Chondrocyte (in vitro differentiated cells): ENCODE measurements at regions not wholly inside any gene's neighbourhood (a gene's known extent, or its start where the extent isn't known, plus 50 kb on each side); places are given as distances from the start of the nearest gene placed in this dataset.
"Not testable (repeated sequence)": the region's sequence is repeated elsewhere in the genome, so short reads cannot be mapped to it uniquely, and the experiment has no call there.

Experiments
- DNase-seq: peaks from one replicate; pipeline ENCODE4 v3.0.0; 2021; ENCODE audit warnings: mixed read lengths, low spot score
- H3K27ac Mint-ChIP-seq: one replicate; pipeline ENCODE4 v1.8.0; 2021; ENCODE audit warnings: mild to moderate bottlenecking, moderate library complexity, mixed read lengths; ENCODE audit not compliant: unreplicated experiment
- H3K27me3 Mint-ChIP-seq: 2 replicates; pipeline ENCODE4 v1.8.0; 2021; ENCODE audit warnings: low read depth, mixed read lengths
- H3K36me3 Mint-ChIP-seq: 2 replicates; pipeline ENCODE4 v1.8.0; 2021; ENCODE audit warnings: low read depth, mixed read lengths
- H3K4me1 Mint-ChIP-seq: 2 replicates; pipeline ENCODE4 v1.8.0; 2021; ENCODE audit warnings: low read depth, mild to moderate bottlenecking, mixed read lengths
- H3K4me3 Mint-ChIP-seq: one replicate; pipeline ENCODE4 v1.8.0; 2021; ENCODE audit warnings: mild to moderate bottlenecking, moderate library complexity, mixed read lengths; ENCODE audit not compliant: unreplicated experiment
- H3K9me3 Mint-ChIP-seq: 2 replicates; pipeline ENCODE4 v1.8.0; 2021; ENCODE audit warnings: low read depth, mixed read lengths
- TF ChIP-seq, protein P1 (sequence below): fragments of 200-600 bp; sonication (generic); IDR thresholded peaks from 2 replicates; pipeline ENCODE4 v1.5.0; 2021; ENCODE audit warnings: antibody characterized with exemption, mild to moderate bottlenecking, moderate library complexity

DNA sequence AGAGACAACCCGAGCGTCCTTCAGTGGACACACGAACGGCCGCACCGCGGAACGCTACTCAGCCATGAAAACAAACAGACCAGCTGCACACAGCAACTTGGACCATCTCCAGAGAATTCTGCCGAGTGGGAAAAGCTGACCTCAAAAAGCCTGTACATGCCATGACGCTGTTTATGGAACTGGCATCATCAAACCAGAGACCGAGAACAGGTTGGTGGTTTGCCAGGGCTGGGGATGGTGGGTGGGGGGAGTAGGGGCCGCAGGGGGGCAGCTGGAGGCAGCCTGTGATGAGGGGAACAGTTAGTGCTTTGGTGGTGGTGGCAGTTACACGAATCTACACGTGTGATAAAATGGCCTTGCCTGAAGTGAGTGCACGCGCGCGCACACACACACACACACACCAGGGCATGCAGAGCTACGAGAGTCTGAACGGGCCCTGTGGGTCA, 169.8 kb downstream of the LAT start:
- Mint-ChIP-seq H3K27ac (peak overlapping the region; percentile 45), H3K4me3 (no peak overlapping the region), H3K27me3 (peaks cover 2% of the 10 kb centered on the region), H3K9me3 (no peaks in the 10 kb centered on the region), H3K4me1 (peaks cover 32% of the 10 kb centered on the region), H3K36me3 (no peaks in the 10 kb centered on the region)
- TF ChIP-seq, protein P1, sequence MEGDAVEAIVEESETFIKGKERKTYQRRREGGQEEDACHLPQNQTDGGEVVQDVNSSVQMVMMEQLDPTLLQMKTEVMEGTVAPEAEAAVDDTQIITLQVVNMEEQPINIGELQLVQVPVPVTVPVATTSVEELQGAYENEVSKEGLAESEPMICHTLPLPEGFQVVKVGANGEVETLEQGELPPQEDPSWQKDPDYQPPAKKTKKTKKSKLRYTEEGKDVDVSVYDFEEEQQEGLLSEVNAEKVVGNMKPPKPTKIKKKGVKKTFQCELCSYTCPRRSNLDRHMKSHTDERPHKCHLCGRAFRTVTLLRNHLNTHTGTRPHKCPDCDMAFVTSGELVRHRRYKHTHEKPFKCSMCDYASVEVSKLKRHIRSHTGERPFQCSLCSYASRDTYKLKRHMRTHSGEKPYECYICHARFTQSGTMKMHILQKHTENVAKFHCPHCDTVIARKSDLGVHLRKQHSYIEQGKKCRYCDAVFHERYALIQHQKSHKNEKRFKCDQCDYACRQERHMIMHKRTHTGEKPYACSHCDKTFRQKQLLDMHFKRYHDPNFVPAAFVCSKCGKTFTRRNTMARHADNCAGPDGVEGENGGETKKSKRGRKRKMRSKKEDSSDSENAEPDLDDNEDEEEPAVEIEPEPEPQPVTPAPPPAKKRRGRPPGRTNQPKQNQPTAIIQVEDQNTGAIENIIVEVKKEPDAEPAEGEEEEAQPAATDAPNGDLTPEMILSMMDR, result no peak
- no peak for DNase-seq

DNA sequence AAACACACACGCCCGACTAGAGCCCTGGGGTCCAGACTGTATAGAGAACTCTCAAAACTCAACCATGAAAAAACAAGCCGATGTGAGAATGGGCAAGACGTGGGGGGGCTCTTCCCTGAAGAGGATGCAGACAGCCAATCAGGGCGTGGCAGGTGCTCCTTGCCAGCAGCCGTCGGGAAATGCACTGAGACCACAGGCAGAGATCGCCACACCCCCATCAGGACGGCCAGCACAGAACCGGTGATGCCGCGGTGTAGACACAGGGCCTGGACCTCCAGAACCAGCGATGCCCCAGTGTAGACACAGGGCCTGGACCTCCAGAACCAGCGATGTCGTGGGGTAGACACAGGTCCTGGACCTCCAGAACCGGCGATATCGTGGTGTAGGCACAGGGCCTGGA, 169.2 kb downstream of the LAT start:
- Mint-ChIP-seq H3K9me3 (no peaks in the 10 kb centered on the region), H3K4me3 (no peak overlapping the region), H3K36me3 (no peaks in the 10 kb centered on the region), H3K4me1 (peaks cover 27% of the 10 kb centered on the region), H3K27ac (no peak overlapping the region), H3K27me3 (peaks cover 2% of the 10 kb centered on the region)
- TF ChIP-seq, protein P1, result no peak
- DNase-seq, result no peak

DNA sequence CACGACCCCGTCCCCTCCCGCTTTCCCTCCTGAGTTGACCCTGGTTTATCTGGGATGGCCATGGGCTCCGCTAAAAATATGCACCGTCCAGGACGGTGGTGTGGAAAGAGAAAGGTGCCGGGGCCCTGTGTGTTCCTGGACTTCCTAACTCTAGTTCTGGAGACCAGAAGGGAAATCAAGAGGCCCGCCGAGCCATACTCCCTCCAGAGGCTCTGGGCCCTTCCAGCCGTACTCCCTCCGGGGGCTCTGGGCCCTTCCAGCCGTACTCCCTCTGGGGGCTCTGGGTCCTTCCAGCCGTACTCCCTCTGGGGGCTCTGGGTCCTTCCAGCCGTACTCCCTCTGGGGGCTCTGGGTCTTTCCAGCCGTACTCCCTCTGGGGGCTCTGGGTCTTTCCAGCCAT, 168.5 kb downstream of the LAT start:
- not testable (repeated sequence) for DNase-seq, H3K27me3 Mint-ChIP-seq

DNA sequence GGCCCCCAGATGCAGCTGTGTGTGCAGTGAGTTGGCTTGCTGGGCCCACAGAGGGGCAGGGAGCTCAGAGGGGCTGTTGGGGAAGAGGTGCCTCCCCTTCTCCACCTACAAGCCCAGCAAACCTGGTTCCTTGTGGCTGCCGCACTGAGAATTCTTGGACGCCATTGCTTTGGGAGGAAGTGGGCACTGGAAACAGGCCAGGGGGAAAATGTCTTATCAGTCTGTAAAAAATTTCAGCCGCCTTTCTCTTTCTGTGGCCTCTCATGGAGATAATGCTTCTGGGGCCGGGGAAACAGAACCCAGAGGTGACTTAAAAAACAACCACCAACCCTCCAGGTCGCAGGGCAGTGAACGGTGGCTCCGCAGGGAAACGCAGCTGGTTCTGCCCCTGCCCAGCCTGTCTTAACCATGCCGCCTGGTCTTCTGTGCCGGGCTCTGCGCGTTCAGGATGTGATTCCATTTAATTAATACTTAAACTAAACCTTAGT, 167.7 kb downstream of the LAT start:
- H3K27me3 Mint-ChIP-seq, DNase-seq, H3K9me3 Mint-ChIP-seq, H3K36me3 Mint-ChIP-seq, H3K27ac Mint-ChIP-seq, H3K4me3 Mint-ChIP-seq: not testable (repeated sequence)
- peaks cover 24% of the 10 kb centered on the region for H3K4me1 Mint-ChIP-seq

More for the DNA sequence above, 168.5 kb downstream of the LAT start:
- peaks cover 27% of the 10 kb centered on the region for H3K4me1 Mint-ChIP-seq
- not testable (repeated sequence) for H3K36me3 Mint-ChIP-seq, H3K9me3 Mint-ChIP-seq, H3K4me3 Mint-ChIP-seq, H3K27ac Mint-ChIP-seq

DNA sequence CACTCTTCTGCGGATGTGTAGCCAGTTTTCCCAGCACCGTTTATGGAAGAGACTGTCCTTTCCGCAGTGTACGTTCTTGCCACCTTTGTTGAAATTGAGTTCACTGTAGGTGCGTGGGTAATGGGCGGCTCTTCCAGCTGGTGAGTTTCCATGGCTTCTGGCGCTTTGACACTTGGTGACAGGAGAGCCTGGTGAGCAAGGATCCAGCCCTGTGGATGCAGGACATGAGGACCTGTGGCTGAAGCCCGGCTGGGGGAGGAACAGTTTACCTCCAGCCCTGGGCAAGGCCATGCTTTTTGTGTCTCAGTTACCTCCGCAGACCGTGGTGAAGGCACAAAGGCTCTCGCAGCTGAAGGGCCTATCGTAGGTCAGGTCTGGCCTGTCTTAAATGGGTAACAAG, 166.5 kb downstream of the LAT start:
- Mint-ChIP-seq H3K9me3 (no peaks in the 10 kb centered on the region), H3K36me3 (no peaks in the 10 kb centered on the region), H3K4me3 (no peak overlapping the region), H3K27ac (no peak overlapping the region), H3K27me3 (peaks cover 2% of the 10 kb centered on the region), H3K4me1 (peaks cover 11% of the 10 kb centered on the region)
- TF ChIP-seq, protein P1, result no peak
- no peak for DNase-seq

DNA sequence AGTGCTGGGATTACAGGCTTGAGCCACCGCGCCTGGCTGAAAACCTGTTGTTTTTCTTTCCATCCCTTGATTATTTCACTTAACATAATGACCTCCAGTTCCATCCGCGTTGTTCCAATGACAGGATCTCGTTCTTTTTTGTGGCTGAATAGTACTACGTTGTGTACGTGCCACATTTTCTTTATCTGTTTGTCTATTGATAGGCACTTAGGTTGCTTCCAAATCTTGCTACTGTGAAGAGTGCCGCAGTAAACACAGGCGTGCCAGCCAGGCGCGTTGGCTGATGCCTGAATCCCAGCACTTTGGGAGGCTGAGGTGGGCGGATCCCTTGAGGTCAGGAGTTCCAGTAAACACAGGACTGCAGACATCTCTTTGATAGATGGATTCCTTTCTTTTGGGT, 165.1 kb downstream of the LAT start:
- not testable (repeated sequence) for H3K4me1 Mint-ChIP-seq, H3K9me3 Mint-ChIP-seq, DNase-seq, H3K36me3 Mint-ChIP-seq, H3K27me3 Mint-ChIP-seq, H3K27ac Mint-ChIP-seq, H3K4me3 Mint-ChIP-seq

DNA sequence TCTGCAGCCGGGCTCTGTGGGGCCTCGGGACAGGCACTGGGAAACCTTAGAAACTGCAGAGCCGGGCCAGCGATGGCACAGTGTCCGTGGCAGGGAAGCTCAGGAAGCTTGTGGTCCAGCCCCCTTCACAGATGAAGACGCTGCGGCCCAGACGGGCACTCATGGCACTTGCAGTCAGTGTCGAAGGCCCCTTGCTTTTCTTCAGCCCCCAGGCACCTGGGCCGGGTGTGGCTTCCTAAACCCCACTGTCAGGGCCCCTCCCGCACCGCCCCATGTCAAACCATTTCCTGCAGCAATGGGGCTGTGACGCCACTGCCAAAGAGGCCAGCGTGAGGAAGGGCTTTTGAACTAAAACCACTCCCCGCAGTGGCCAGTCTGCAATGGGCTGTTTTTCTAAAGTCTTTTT, 164.0 kb downstream of the LAT start:
- no peak for DNase-seq
- no peak overlapping the region for H3K27ac Mint-ChIP-seq
- no peak overlapping the region for H3K4me3 Mint-ChIP-seq
- peaks cover 2% of the 10 kb centered on the region for H3K27me3 Mint-ChIP-seq
- TF ChIP-seq, protein P1, result no peak
- H3K36me3 Mint-ChIP-seq, result no peaks in the 10 kb centered on the region
- H3K9me3 Mint-ChIP-seq, result no peaks in the 10 kb centered on the region
- peaks cover under 1% of the 10 kb centered on the region for H3K4me1 Mint-ChIP-seq
